A673 (cell line): ENCODE measurements at regions not wholly inside any gene's neighbourhood (a gene's known extent, or its start where the extent isn't known, plus 50 kb on each side); places are given as distances from the start of the nearest gene placed in this dataset.

ENCODE experiments used
- BruUV-seq: library from RNA; stranded (reverse); fragments of 400-500 nt; replicated peaks from 2 replicates; lab custom pipeline; 2021; lab: Mats Ljungman, UMichigan
- CTCF ChIA-PET: fragments of 300-600 bp; sonication (Branson Sonifier 250); formaldehyde crosslinking; loops from one replicate; lab custom pipeline; 2022; ENCODE audit warnings: antibody characterized with exemption; lab: Charles Lee
- POLR2A ChIA-PET: fragments of 300-600 bp; sonication (Branson Sonifier 250); formaldehyde crosslinking; loops from one replicate; lab custom pipeline; 2022; ENCODE audit warnings: antibody characterized with exemption; ENCODE audit not compliant: low non-redundant PET; lab: Charles Lee
- DNase-seq: peaks from one replicate; pipeline ENCODE4 v3.0.0-alpha.2; 2015; ENCODE audit warnings: low spot score
- H3K27ac ChIP-seq: fragments of 200-600 bp; sonication (generic); 2 replicates; pipeline ENCODE4 v1.5.1; 2016; ENCODE audit warnings: mixed run types, low read depth, mild to moderate bottlenecking, mixed read lengths, antibody characterized with exemption, low read length; ENCODE audit not compliant: poor library complexity, severe bottlenecking
- H3K27me3 ChIP-seq: fragments of 200-600 bp; sonication (generic); replicated peaks from 2 replicates; pipeline ENCODE4 v1.6.1; 2017; ENCODE audit warnings: mixed run types, low read depth, mild to moderate bottlenecking, mixed read lengths, antibody characterized with exemption, low read length; ENCODE audit not compliant: insufficient read depth, poor library complexity
- H3K36me3 ChIP-seq: fragments of 200-600 bp; sonication (generic); 2 replicates; pipeline ENCODE4 v1.6.1; 2016; ENCODE audit warnings: mixed run types, mild to moderate bottlenecking, mixed read lengths, antibody characterized with exemption, low read length; ENCODE audit not compliant: insufficient read depth, poor library complexity, severe bottlenecking
- H3K4me1 ChIP-seq: fragments of 200-600 bp; sonication (generic); 2 replicates; pipeline ENCODE4 v1.6.1; 2017; ENCODE audit warnings: mixed run types, mild to moderate bottlenecking, mixed read lengths, antibody characterized with exemption, low read length; ENCODE audit not compliant: insufficient read depth, poor library complexity, severe bottlenecking
- H3K4me3 ChIP-seq: fragments of 200-600 bp; sonication (generic); 2 replicates; pipeline ENCODE4 v1.5.1; 2016; ENCODE audit warnings: low read depth, mixed run types, mild to moderate bottlenecking, mixed read lengths, low read length; ENCODE audit not compliant: poor library complexity, severe bottlenecking
- H3K9me3 ChIP-seq: fragments of 200-600 bp; sonication (generic); 2 replicates; pipeline ENCODE4 v1.6.1; 2016; ENCODE audit warnings: mixed run types, low read depth, mild to moderate bottlenecking, mixed read lengths, antibody characterized with exemption, low read length; ENCODE audit not compliant: poor library complexity, severe bottlenecking
- EZH2 ChIP-seq: fragments of 200-600 bp; sonication (generic); IDR thresholded peaks from 2 replicates; pipeline ENCODE4 v1.6.1; 2017; ENCODE audit warnings: borderline replicate concordance, low read depth, mild to moderate bottlenecking, mixed read lengths, antibody characterized with exemption, low read length; ENCODE audit not compliant: poor library complexity, severe bottlenecking
- intact Hi-C: fragments of 100-400 bp; cut with micrococcal nuclease; formaldehyde crosslinking; loops from one replicate; pipeline ENCODE4 v1.10.0; 2022; ENCODE audit not compliant: unreplicated experiment
- TF ChIP-seq, protein P1 (sequence below): fragments of 300-800, 200-600 bp; sonication (generic); conservative IDR thresholded peaks from 2 replicates; pipeline ENCODE4 v1.5.1; 2017; ENCODE audit warnings: low read depth, mild to moderate bottlenecking, antibody characterized with exemption, low read length, moderate library complexity, mixed read lengths

- intact Hi-C loops, result no loop called here
- no peak for TF ChIP-seq EZH2
- TF ChIP-seq, protein P1, sequence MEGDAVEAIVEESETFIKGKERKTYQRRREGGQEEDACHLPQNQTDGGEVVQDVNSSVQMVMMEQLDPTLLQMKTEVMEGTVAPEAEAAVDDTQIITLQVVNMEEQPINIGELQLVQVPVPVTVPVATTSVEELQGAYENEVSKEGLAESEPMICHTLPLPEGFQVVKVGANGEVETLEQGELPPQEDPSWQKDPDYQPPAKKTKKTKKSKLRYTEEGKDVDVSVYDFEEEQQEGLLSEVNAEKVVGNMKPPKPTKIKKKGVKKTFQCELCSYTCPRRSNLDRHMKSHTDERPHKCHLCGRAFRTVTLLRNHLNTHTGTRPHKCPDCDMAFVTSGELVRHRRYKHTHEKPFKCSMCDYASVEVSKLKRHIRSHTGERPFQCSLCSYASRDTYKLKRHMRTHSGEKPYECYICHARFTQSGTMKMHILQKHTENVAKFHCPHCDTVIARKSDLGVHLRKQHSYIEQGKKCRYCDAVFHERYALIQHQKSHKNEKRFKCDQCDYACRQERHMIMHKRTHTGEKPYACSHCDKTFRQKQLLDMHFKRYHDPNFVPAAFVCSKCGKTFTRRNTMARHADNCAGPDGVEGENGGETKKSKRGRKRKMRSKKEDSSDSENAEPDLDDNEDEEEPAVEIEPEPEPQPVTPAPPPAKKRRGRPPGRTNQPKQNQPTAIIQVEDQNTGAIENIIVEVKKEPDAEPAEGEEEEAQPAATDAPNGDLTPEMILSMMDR, result no peak
- no peak for DNase-seq
- no peaks in the 10 kb centered on the region for H3K4me1 ChIP-seq
- H3K9me3 ChIP-seq, result no peaks in the 10 kb centered on the region
- H3K4me3 ChIP-seq, result no peak overlapping the region
- no peaks in the 10 kb centered on the region for H3K27me3 ChIP-seq
- ChIA-PET CTCF (no interaction called here), POLR2A (no interaction called here)
- no TSS peak for BruUV-seq
- H3K27ac ChIP-seq, result no peak overlapping the region
- no peaks in the 10 kb centered on the region for H3K36me3 ChIP-seq
Measured at GRCh38 chr1:10853701-10854100, 57.3 kb upstream of the CASZ1 start.

DNA sequence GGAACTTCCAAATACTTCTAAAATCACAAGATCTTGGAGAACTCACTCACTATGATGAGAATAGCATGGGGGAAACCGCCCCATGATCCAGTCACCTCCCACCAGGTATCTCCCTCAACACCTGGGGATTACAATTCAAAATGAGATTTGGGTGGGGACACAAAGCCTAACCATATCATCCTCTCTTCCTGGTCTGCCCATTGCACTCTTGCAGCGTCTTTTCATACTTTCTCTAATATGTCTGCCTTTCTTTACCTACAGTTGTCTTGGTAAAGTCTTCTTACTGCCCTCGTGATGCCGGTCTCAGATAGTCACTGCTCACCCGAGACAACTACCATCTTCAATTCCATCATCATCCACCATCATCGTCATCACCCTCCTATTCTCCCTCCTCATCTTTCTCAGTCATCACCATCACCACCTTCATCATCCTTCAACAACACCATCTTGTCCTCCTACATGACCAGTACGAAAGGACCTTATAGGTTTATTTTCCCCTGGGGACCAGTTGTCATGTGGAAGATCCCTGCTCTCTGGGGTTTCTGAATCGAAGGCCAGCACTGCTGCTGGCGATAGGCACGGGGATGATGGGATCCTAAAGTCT is 58.5 kb upstream of the CASZ1 start:
- no peaks in the 10 kb centered on the region for H3K36me3 ChIP-seq
- no peak overlapping the region for H3K27ac ChIP-seq
- H3K27me3 ChIP-seq, result no peaks in the 10 kb centered on the region
- no TSS peak for BruUV-seq
- POLR2A ChIA-PET, result no interaction called here
- CTCF ChIA-PET, result no interaction called here
- intact Hi-C loops, result no loop called here
- H3K9me3 ChIP-seq, result no peaks in the 10 kb centered on the region
- no peak overlapping the region for H3K4me3 ChIP-seq
- no peak for DNase-seq
- no peaks in the 10 kb centered on the region for H3K4me1 ChIP-seq
- TF ChIP-seq EZH2, result no peak
- TF ChIP-seq, protein P1, result no peak

GRCh38 chr1:10856176-10856683 is 59.8 kb upstream of the CASZ1 start:
- Histone ChIP-seq H3K4me1 (no peaks in the 10 kb centered on the region), H3K27me3 (no peaks in the 10 kb centered on the region), H3K27ac (no peak overlapping the region), H3K4me3 (no peak overlapping the region), H3K9me3 (no peaks in the 10 kb centered on the region), H3K36me3 (no peaks in the 10 kb centered on the region)
- POLR2A ChIA-PET, result no interaction called here
- no peak for DNase-seq
- no peak for TF ChIP-seq EZH2
- TF ChIP-seq, protein P1, result no peak
- intact Hi-C loops, result no loop called here
- BruUV-seq, result no TSS peak
- CTCF ChIA-PET, result no interaction called here
